ENCODE measurements at regions not wholly inside any gene's neighbourhood (a gene's known extent, or its start where the extent isn't known, plus 50 kb on each side); places are given as distances from the start of the nearest gene placed in this dataset.

DNA sequence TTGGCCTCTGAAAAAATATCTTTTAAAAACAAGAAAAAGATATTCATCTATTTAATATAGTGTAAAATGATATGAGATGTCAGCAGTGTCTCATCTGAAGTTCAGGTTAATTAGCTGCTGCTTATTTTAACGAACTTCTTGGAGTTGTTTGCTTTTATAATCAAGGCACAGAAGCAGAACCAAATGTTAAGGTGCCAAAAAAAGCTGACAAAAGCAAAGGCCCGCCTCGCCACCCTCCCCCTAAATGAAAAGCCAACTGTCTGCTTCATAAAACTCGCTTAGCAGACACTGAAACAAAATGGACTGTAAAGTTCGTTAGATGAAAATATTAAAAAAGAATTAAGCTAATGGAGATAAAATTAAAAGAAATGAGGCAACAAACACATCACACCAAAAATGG lies 562.6 kb downstream of the ZEB2 start:
- no peak overlapping the region for H3K4me3 ChIP-seq (ENCODE audit: low read depth, low read length)
- no peak for TF ChIP-seq CTCF (IDR thresholded peaks at IDR 0.05; ENCODE audit: borderline replicate concordance, insufficient read depth, low read depth, low read length)

- H3K4me3 ChIP-seq (ENCODE audit: low read depth, low read length) = no peak overlapping the region
- no peak for TF ChIP-seq CTCF (IDR thresholded peaks at IDR 0.05; ENCODE audit: borderline replicate concordance, insufficient read depth, low read depth, low read length)
Observed at GRCh38 chr2:143955401-143956065, 564.4 kb downstream of the ZEB2 start.

DNA sequence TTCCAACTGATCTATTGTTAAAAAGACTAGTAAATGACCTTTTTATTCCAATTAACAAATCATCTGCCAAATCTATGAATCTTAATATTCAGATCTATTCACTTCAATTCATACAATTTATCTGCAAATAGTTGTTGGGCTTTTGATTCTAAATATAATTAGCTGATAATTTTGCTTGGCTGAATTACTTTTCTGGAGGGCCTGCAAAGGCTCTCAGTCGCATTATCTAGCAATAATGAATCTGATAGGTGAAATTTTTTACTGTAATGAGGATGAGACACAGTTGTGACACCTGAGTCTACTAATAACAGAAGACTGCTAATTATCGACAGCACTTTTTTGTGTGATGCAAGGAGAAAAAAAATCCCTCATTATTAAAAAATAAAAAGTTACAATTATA lies 565.1 kb downstream of the ZEB2 start:
- no peak overlapping the region for H3K4me3 ChIP-seq (ENCODE audit: low read depth, low read length)

DNA sequence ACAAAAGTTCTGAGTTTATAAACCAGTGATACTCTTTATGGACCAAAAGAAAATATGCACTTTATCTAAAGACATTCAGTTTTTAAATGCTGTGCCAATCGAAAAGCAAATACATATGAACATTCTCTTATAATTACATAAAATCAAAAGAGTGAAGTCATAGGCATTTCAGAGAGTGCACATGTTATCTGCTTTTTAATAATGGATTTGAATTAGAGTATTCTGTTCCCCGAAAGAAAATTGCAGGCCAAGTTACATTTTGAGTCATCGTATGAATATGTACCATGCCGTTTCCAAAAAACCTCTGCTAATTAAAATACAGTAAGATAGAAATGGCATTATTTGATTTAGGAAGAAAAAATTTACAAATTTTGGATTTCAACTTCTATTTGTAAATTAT lies 565.7 kb downstream of the ZEB2 start:
- H3K4me3 ChIP-seq (ENCODE audit: low read depth, low read length) = no peak overlapping the region
- TF ChIP-seq CTCF (IDR thresholded peaks at IDR 0.05; ENCODE audit: borderline replicate concordance, insufficient read depth, low read depth, low read length) = no peak

More for the DNA sequence above, 565.1 kb downstream of the ZEB2 start:
- TF ChIP-seq CTCF (IDR thresholded peaks at IDR 0.05; ENCODE audit: borderline replicate concordance, insufficient read depth, low read depth, low read length) = no peak

GRCh38 chr2:143953451-143954030 lies 566.4 kb downstream of the ZEB2 start:
- TF ChIP-seq CTCF (IDR thresholded peaks at IDR 0.05; ENCODE audit: borderline replicate concordance, insufficient read depth, low read depth, low read length) = no peak
- H3K4me3 ChIP-seq (ENCODE audit: low read depth, low read length) = no peak overlapping the region

- no peak overlapping the region for H3K4me3 ChIP-seq (ENCODE audit: low read depth, low read length)
- TF ChIP-seq CTCF (IDR thresholded peaks at IDR 0.05; ENCODE audit: borderline replicate concordance, insufficient read depth, low read depth, low read length) = no peak
Observed at GRCh38 chr2:143952536-143952935, 567.4 kb downstream of the ZEB2 start.

DNA sequence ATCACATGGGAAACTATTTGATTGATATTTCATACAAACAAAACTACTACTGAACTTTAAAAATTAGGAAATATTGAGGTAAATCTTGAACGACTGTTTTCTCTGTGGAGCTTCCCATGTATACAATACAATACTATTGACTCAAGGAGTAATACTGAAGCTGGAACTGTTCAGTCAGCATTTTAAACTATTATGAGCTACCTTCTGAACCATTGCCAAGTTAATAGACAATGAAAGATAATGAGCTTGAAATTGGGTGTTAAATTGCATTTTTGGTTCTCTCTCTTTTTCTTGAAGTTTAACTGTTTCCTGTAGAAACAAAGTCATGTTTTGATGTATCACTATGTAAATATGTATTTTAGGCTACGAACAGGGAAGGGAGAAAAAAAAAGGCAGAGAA lies 569.2 kb downstream of the ZEB2 start:
- H3K4me3 ChIP-seq (ENCODE audit: low read depth, low read length) = no peak overlapping the region
- no peak for TF ChIP-seq CTCF (IDR thresholded peaks at IDR 0.05; ENCODE audit: borderline replicate concordance, insufficient read depth, low read depth, low read length)
